Fibroblast of the aortic adventitia (primary cell): ENCODE measurements at regions not wholly inside any gene's neighbourhood (a gene's known extent, or its start where the extent isn't known, plus 50 kb on each side); places are given as distances from the start of the nearest gene placed in this dataset.

ENCODE experiments used
- DNase-seq: peaks from one replicate; pipeline ENCODE4 v3.0.0-alpha.2; 2010; ENCODE audit warnings: low read depth
- H3K4me3 ChIP-seq: 2 replicates; pipeline ENCODE4 v1.5.1; 2011; ENCODE audit warnings: low read depth, mild to moderate bottlenecking, control low read depth, low read length, moderate library complexity
- TF ChIP-seq, protein P1 (sequence below): IDR thresholded peaks from 2 replicates; pipeline ENCODE4 v1.5.1; 2011; ENCODE audit warnings: mild to moderate bottlenecking, low read length, control low read depth, inconsistent platforms; ENCODE audit not compliant: insufficient read depth

DNA sequence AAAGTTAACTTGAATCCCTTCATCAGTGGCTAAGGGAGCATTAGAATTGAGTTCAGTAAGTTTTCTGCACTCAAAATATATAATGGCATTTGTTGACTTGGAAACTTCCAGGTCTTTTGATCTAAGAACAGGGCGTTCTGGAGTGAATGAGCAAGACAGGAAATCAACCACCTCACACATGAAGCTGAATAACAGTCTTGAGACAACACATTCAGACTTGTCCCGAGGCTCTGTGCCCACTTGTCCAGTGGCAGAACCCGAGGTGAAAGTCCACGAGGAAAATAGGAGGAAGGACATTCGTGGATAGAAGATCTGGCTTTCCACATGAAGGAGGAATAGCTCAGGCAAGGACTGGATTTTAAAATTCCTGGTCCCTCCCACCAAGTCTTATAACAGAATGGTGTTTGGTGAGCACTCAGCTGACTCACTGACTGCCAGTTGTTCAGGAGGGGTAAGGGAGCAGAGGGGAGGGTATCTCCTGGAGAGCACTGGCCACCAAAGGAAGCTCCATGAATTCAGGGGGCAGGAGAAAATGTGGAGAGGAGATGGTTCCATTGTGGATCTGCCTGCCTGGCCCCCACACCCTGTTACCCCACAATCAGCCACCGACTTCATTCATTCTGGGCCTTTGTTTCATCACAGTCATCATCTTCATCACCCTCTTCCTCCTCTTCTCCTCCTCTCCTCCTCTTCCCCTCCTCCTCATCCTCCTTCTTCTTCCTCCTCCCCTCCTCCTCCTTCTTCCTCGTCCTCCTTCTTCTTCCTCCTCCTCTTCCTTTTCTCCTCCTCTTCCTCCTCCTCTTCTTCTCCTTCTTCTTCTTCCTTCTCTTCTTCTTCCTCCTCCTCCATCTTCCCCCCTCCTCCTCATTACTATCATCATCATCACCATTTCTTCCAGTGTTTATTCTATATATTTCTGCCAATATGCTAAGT lies 620.1 kb downstream of the MED13L start:
- no peak for DNase-seq
- TF ChIP-seq, protein P1, sequence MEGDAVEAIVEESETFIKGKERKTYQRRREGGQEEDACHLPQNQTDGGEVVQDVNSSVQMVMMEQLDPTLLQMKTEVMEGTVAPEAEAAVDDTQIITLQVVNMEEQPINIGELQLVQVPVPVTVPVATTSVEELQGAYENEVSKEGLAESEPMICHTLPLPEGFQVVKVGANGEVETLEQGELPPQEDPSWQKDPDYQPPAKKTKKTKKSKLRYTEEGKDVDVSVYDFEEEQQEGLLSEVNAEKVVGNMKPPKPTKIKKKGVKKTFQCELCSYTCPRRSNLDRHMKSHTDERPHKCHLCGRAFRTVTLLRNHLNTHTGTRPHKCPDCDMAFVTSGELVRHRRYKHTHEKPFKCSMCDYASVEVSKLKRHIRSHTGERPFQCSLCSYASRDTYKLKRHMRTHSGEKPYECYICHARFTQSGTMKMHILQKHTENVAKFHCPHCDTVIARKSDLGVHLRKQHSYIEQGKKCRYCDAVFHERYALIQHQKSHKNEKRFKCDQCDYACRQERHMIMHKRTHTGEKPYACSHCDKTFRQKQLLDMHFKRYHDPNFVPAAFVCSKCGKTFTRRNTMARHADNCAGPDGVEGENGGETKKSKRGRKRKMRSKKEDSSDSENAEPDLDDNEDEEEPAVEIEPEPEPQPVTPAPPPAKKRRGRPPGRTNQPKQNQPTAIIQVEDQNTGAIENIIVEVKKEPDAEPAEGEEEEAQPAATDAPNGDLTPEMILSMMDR: no peak
- H3K4me3 ChIP-seq: no peak overlapping the region

DNA sequence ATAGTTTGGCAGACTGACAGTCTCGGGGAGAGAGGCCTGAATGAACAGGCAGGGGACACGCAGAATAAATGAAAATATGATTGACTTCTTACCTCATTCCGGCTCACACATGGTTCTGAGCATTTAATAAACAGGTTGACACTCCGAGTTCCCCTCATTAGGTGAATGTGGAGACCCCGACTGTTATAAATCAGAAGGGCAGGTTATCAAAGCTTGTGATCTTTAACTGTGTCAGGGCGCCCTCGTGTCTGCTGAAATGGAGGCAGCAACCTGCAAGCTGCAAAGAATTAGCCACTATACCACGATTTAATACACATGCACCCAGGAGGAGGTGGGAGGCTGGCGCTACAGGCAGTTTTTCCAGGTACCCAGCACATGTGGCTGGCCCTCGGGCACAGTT lies 627.5 kb downstream of the MED13L start:
- no peak overlapping the region for H3K4me3 ChIP-seq
- no peak for DNase-seq
- TF ChIP-seq, protein P1: no peak

DNA sequence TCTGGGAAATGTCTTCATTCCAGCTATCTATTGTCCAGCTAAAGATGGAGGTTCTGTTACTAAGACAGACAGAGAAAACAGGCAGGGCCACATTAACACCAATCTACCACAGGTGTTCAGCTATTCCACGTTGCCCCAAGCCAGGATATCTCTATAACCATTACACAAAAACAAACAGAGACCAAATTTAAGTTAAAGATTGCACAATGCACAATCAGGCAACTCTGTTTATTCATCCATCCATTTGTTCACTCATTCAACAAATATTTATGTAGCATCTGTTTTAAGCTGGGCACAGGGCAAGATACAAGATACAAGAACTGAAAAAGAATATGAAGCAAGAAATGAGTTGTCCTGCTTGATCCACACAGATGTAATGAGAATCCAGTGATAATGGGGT lies 629.0 kb downstream of the MED13L start:
- no peak overlapping the region for H3K4me3 ChIP-seq
- DNase-seq: no peak
- TF ChIP-seq, protein P1: no peak

DNA sequence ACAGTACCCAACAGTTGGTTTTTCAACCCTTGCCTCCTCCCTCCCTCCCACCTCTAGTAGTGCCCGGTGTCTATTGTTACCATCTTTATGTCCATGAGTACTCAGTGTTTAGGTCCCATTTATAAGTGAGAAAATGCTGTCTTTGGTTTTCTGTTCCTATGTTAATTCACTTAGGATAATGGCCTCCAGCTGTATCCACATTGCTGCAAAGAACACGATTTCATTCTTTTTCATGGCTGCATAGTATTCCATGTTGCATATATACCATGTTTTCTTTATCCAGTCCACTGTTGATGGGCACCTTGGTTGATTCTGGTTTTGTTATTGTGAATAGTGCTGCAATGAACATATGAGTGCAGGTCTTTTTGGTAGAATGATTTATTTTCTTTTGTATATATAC lies 631.3 kb downstream of the MED13L start:
- no peak overlapping the region for H3K4me3 ChIP-seq
- DNase-seq: no peak
- TF ChIP-seq, protein P1: no peak

DNA sequence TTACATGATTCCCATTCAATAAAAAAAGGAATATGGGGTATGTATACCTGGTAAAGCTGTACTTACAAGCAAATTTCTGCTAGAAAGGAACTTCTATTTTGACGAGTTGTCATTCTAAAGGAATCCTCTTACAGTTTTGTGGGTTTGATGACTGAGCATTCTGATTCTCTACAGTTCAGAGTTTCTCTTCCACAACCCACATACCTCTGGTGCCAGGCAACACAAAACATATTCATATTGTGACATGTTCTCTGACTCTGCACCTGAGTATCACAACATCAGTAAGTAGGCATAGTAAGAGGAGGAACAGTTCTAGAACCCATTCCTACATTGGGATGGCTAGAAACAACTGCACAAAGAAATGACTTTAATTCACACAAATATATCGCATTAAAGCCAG lies 636.6 kb downstream of the MED13L start:
- DNase-seq: no peak
- no peak overlapping the region for H3K4me3 ChIP-seq
- TF ChIP-seq, protein P1: no peak

DNA sequence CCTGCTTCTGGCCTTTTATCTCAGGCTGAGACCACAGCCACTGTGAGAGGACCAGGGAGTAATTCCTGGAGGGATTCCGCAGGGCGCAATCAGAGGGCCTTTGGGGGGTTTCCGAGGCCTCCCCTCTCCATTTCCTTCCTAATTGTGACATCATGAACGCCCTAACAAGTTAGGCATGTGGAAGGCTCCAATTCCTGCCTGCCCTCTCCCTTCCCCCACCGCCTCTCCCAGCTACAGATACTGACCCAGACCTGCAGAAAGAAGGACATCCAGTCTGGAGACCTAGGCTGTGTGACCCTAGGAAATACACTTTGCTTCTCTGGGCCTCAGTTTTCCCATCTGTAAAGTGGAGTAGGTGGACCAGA lies 637.9 kb downstream of the MED13L start:
- no peak for DNase-seq

More for the DNA sequence above, 637.9 kb downstream of the MED13L start:
- H3K4me3 ChIP-seq: no peak overlapping the region
- TF ChIP-seq, protein P1: no peak
